ENCODE measurements at regions not wholly inside any gene's neighbourhood (a gene's known extent, or its start where the extent isn't known, plus 50 kb on each side); places are given as distances from the start of the nearest gene placed in this dataset.

GRCh38 chr11:19453651-19454257 is 213.0 kb upstream of the E2F8 start:
- H3K4me3 ChIP-seq (ENCODE audit: control extremely low read depth in 1 of 5, extremely low read depth in 1 of 5, insufficient read depth in 1 of 5, low read depth in 2 of 5, low read length in 4 of 5), result no peak overlapping the region
- H3K27ac Mint-ChIP-seq, result no peak overlapping the region
- WGBS (ENCODE audit: insufficient coverage), result 88% methylated on average over 7 of the region's 9 CpGs
- H3K27me3 Mint-ChIP-seq, result peaks cover 4% of the 10 kb centered on the region
- no peak for TF ChIP-seq EZH2 (IDR thresholded peaks at IDR 0.05; ENCODE audit: borderline replicate concordance, insufficient read depth, low read depth, low read length, poor library complexity, severe bottlenecking)
- TF ChIP-seq, protein P1, sequence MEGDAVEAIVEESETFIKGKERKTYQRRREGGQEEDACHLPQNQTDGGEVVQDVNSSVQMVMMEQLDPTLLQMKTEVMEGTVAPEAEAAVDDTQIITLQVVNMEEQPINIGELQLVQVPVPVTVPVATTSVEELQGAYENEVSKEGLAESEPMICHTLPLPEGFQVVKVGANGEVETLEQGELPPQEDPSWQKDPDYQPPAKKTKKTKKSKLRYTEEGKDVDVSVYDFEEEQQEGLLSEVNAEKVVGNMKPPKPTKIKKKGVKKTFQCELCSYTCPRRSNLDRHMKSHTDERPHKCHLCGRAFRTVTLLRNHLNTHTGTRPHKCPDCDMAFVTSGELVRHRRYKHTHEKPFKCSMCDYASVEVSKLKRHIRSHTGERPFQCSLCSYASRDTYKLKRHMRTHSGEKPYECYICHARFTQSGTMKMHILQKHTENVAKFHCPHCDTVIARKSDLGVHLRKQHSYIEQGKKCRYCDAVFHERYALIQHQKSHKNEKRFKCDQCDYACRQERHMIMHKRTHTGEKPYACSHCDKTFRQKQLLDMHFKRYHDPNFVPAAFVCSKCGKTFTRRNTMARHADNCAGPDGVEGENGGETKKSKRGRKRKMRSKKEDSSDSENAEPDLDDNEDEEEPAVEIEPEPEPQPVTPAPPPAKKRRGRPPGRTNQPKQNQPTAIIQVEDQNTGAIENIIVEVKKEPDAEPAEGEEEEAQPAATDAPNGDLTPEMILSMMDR (IDR thresholded peaks at IDR 0.05), result no peak
- ATAC-seq (ENCODE audit: low read depth) (no peak), DNase-seq (no peak)
- H3K27ac ChIP-seq (ENCODE audit: low read length in 2 of 2), result no peak overlapping the region
- no peak overlapping the region for H3K4me2 ChIP-seq (replicated peaks; ENCODE audit: low read depth, low read length, poor library complexity, severe bottlenecking)
- peaks cover 0 to 4% (median 0%) of the 10 kb centered on the region in 3 donors for H3K9me3 ChIP-seq (ENCODE audit: control extremely low read depth in 1 of 3, control insufficient read depth in 2 of 3, insufficient read depth in 1 of 3, low read length in 2 of 3)
- no peaks in the 10 kb centered on the region for H3K4me1 ChIP-seq (ENCODE audit: control insufficient read depth in 2 of 2, insufficient read depth in 2 of 2, low read length in 2 of 2)
- no peaks in the 10 kb centered on the region for H3K9me3 Mint-ChIP-seq (ENCODE audit: insufficient read depth)
- POLR2A ChIA-PET, result no interaction called here
- no peaks in the 10 kb centered on the region for H4K20me1 ChIP-seq (ENCODE audit: control insufficient read depth, insufficient read depth, low read length, poor library complexity, severe bottlenecking)
- CTCF ChIA-PET, result no interaction called here
- no peak overlapping the region for H3K4me3 Mint-ChIP-seq
- peaks cover 3% of the 10 kb centered on the region for H3K4me1 Mint-ChIP-seq
- no peak overlapping the region for H2AFZ ChIP-seq (ENCODE audit: insufficient read depth, low read depth, low read length, poor library complexity, severe bottlenecking)
- no peaks in the 10 kb centered on the region for H3K79me2 ChIP-seq (ENCODE audit: control insufficient read depth, insufficient read depth, low read length)
- no peaks in the 10 kb centered on the region for H3K36me3 ChIP-seq (replicated peaks in 1 of 2; ENCODE audit: control extremely low read depth in 1 of 2, control insufficient read depth in 1 of 2, extremely low read depth in 1 of 2, insufficient read depth in 2 of 2, low read length in 1 of 2)
- intact Hi-C loops (cut with micrococcal nuclease), result no loop called here
- H3K9ac ChIP-seq (ENCODE audit: low read length), result no peak overlapping the region
- H3K27me3 ChIP-seq (replicated peaks in 1 of 4; ENCODE audit: control extremely low read depth in 1 of 4, control insufficient read depth in 3 of 4, insufficient read depth in 4 of 4, low read length in 3 of 4), result peaks cover 0 to under 1% (median 0%) of the 10 kb centered on the region in 4 experiments

GRCh38 chr11:19451609-19452008 is 210.9 kb upstream of the E2F8 start:
- H2AFZ ChIP-seq (ENCODE audit: insufficient read depth, low read depth, low read length, poor library complexity, severe bottlenecking), result no peak overlapping the region
- POLR2A ChIA-PET, result no interaction called here
- H3K4me1 Mint-ChIP-seq, result no peaks in the 10 kb centered on the region
- H3K4me3 ChIP-seq (ENCODE audit: control extremely low read depth in 1 of 5, extremely low read depth in 1 of 5, insufficient read depth in 1 of 5, low read depth in 2 of 5, low read length in 4 of 5), result no peak overlapping the region
- H3K4me2 ChIP-seq (replicated peaks; ENCODE audit: low read depth, low read length, poor library complexity, severe bottlenecking), result no peak overlapping the region
- no peaks in the 10 kb centered on the region for H3K4me1 ChIP-seq (ENCODE audit: control insufficient read depth in 2 of 2, insufficient read depth in 2 of 2, low read length in 2 of 2)
- H3K36me3 ChIP-seq (replicated peaks in 1 of 2; ENCODE audit: control extremely low read depth in 1 of 2, control insufficient read depth in 1 of 2, extremely low read depth in 1 of 2, insufficient read depth in 2 of 2, low read length in 1 of 2), result no peaks in the 10 kb centered on the region
- H4K20me1 ChIP-seq (ENCODE audit: control insufficient read depth, insufficient read depth, low read length, poor library complexity, severe bottlenecking), result no peaks in the 10 kb centered on the region
- H3K27ac Mint-ChIP-seq, result no peak overlapping the region
- intact Hi-C loops (cut with micrococcal nuclease), result no loop called here
- no peak overlapping the region for H3K9ac ChIP-seq (ENCODE audit: low read length)
- no peak overlapping the region for H3K4me3 Mint-ChIP-seq
- no peak for DNase-seq
- no peak overlapping the region for H3K27ac ChIP-seq (ENCODE audit: low read length in 2 of 2)
- CTCF ChIA-PET, result no interaction called here
- peaks cover 0 to 4% (median 0%) of the 10 kb centered on the region in 3 donors for H3K9me3 ChIP-seq (ENCODE audit: control extremely low read depth in 1 of 3, control insufficient read depth in 2 of 3, insufficient read depth in 1 of 3, low read length in 2 of 3)
- no peaks in the 10 kb centered on the region for H3K27me3 ChIP-seq (replicated peaks in 1 of 4; ENCODE audit: control extremely low read depth in 1 of 4, control insufficient read depth in 3 of 4, insufficient read depth in 4 of 4, low read length in 3 of 4)
- ATAC-seq (ENCODE audit: low read depth), result no peak
- H3K79me2 ChIP-seq (ENCODE audit: control insufficient read depth, insufficient read depth, low read length), result no peaks in the 10 kb centered on the region
- TF ChIP-seq EZH2 (IDR thresholded peaks at IDR 0.05; ENCODE audit: borderline replicate concordance, insufficient read depth, low read depth, low read length, poor library complexity, severe bottlenecking), result no peak
- TF ChIP-seq, protein P1 (IDR thresholded peaks at IDR 0.05), result no peak
- no peaks in the 10 kb centered on the region for H3K9me3 Mint-ChIP-seq (ENCODE audit: insufficient read depth)
- peaks cover 4% of the 10 kb centered on the region for H3K27me3 Mint-ChIP-seq

Measured in B cell (primary cell).